GM12873 (cell line): ENCODE measurements at regions not wholly inside any gene's neighbourhood (a gene's known extent, or its start where the extent isn't known, plus 50 kb on each side); places are given as distances from the start of the nearest gene placed in this dataset.

Experiments
- CTCF ChIP-seq: IDR thresholded peaks from 2 replicates; pipeline ENCODE4 v1.5.1; 2012; ENCODE audit warnings: low read depth, mild to moderate bottlenecking, moderate library complexity, low read length, control low read depth; ENCODE audit not compliant: insufficient read depth; ENCODE audit errors: missing control alignments

DNA sequence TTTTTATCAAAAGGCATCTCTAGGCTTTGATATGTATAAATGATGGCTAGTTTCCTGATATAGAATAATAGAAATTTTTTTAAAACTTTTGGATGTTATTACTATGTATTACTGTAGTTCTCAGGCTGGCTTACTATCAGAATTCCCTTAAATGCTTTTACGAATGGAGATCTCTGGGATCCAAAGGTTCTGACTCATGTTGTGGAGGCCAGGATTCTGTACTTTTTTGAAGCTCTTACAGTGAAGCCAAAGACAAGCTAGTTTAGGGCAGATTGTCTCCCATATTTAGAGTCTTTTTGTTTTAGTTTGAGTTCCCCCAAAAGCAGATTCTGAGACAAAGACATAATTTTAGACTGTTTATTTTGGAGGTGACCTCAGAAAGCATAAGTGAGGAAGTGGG lies 265.9 kb upstream of the SESN3 start:
- no peak for TF ChIP-seq CTCF

DNA sequence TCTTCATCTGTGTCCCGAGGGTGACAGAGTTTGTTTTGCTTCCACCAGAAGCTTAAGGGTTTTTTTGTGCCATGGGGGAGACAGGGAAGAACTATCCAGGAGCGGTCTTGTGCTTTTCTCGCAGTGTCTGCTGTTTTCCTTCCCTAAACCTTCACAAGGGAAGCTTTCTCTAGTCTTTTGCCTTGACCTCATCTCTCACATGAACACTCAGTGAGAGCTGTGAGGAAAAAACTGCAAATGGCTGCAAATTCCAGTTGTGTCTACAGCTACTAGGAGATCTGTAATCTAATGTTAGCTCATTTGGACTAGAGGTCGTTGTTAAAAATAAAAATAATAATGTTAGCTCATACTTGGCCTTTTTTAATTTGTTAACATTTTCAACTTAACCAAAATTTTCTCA lies 264.7 kb upstream of the SESN3 start:
- TF ChIP-seq CTCF: no peak

DNA sequence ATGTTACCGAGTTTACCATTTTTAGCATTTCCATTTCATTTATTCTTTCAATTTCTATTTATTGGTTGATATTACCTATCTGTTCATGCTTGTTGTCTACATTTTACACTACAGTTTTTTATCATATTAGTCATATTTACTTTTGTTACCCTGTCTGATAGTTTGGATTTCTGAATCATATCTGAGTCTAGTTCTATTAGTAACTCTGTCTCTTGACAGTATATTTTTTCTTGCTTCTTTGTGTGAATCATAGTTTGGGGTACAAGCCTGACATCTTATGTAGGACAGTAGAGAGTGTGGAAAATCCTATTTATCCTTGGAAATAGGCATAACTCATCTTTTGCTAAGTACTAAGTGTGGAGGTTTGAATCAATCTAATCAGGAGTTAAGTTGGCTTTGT lies 263.9 kb upstream of the SESN3 start:
- no peak for TF ChIP-seq CTCF

DNA sequence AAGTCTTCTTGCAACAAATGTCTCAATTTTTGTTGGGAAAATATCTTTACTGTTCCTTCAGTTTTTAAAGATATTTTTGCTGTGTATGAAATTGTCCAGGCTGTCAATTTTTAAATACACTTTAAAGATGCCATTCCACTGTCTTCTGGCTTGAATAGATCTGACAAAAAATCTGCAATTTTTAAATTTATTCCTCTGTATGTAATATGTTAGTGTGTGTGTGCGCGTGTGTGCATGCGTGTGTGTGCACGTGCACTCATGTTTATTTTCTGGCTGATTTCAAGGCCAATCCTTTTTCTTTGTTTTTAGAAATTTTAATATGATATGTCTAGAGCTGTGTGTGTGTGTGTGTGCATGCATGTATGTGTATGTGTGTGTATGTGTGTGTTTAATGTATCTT lies 263.2 kb upstream of the SESN3 start:
- no peak for TF ChIP-seq CTCF

DNA sequence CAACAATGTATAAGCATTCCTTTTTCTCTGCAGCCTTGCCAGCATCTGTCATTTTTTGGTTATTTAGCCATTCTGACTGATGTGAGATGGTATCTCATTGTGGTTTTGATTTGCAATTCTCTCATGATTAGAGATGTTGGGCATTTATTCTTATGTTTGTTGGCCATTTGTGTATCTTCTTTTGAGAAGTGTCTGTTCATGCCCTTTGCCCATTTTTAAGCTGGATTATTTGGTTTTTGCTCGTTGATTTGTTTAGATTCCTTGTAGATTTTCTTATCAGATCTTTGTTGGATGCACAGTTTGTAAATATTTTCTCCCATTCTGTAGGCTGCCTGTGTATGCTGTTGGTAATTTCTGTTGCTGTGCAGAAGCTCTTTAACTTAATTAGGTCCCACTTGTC lies 259.6 kb upstream of the SESN3 start:
- TF ChIP-seq CTCF: no peak

DNA sequence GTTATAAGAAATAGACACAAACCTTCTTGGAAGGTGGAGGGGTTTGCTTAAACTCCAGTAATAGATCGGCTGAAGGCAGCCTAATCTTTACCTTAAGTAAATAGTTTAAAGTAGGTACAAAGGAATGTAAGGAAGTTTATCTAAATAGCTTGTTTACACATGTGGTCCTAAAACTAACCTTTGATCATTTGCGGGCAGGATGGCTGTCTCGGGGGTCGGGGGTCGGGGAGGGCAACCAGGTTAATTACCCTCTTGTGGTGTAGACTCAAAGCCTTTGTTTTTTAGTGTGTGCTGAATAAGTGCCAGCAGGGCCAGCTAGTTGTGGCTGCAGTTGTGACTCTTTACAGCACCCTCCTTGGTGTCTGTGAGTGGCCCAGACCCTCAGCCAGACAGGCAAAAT lies 256.9 kb upstream of the SESN3 start:
- TF ChIP-seq CTCF: no peak

- TF ChIP-seq CTCF: no peak
Measured at GRCh38 chr11:95487391-95487790, 256.4 kb upstream of the SESN3 start.

DNA sequence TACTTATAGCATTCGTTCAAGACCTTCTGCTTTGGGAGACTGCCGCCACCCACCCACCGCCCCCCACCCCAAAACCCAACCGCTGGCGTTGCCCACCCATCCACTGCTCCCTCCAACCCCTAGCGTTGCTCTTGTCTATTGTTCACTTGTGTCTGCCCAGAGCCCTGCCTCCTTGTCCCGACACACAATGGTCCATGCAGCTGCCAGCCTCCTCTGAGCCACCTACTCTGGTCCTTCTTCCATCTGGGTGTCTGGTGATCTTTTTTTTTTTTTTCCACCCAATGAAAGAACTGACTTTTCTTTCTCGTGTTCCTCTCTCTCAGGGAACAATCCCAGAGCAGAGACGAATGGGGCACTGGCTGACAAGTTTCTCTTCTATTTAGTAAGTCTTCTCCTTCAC lies 256.0 kb upstream of the SESN3 start:
- no peak for TF ChIP-seq CTCF
